Upper lobe of right lung (tissue), 1 donor: ENCODE measurements at regions not wholly inside any gene's neighbourhood (a gene's known extent, or its start where the extent isn't known, plus 50 kb on each side); places are given as distances from the start of the nearest gene placed in this dataset.

Experiments used
- ATAC-seq: fragments of 200-7000 bp; cut with Tn5 transposase; one replicate; pipeline ENCODE4 v1.9.1; 2020; ENCODE audit warnings: mild to moderate bottlenecking, moderate library complexity
- DNase-seq: peaks from one replicate; pipeline ENCODE4 v3.0.0-alpha.2; 2020
- H3K27ac ChIP-seq: fragments of 200-600 bp; one replicate; pipeline ENCODE4 v1.8.0; 2022
- H3K27me3 ChIP-seq: fragments of 200-600 bp; one replicate; pipeline ENCODE4 v1.8.0; 2022; ENCODE audit warnings: mild to moderate bottlenecking
- H3K36me3 ChIP-seq: fragments of 200-600 bp; one replicate; pipeline ENCODE4 v1.8.0; 2022
- H3K4me1 ChIP-seq: fragments of 200-600 bp; one replicate; pipeline ENCODE4 v1.8.0; 2022
- H3K4me3 ChIP-seq: fragments of 200-600 bp; one replicate; pipeline ENCODE4 v1.8.0; 2022; ENCODE audit warnings: mild to moderate bottlenecking
- H3K9me3 ChIP-seq: fragments of 200-600 bp; one replicate; pipeline ENCODE4 v1.8.0; 2022
- intact Hi-C: fragments of 100-400 bp; cut with DNase I; formaldehyde crosslinking; loops from one replicate; pipeline ENCODE4 v1.11.0; 2022
- TF ChIP-seq, protein P1 (sequence below): fragments of 200-600 bp; IDR thresholded peaks from one replicate; pipeline ENCODE4 v1.8.0; 2022; ENCODE audit warnings: antibody characterized with exemption
- donor health status: DM: no; HTN: yes; CAD: no; lungs with severe emphysema.

DNA sequence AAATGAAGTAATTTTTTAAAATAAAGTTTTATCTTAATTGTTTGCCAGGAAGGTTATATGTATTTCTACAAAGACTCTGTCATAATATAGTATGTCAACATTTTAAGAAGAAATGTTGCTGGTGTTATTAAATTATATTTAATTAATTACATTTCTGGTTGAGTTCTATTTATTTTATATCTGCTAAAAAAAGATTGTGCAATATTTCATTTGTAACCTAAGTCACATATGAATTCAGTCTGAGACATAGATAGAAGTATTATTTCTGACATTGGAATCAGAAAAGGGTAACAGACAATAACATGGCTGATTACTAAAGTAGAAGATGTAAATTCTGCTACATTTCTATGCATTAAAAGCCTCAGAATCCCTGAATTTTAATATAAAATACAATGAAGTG is 1985.1 kb downstream of the C4orf33 start:
- DNase-seq (no peak), ATAC-seq (no peak)
- H3K9me3 ChIP-seq = no peaks in the 10 kb centered on the region
- intact Hi-C loops = no loop called here
- H3K27ac ChIP-seq = no peak overlapping the region
- no peak overlapping the region for H3K4me3 ChIP-seq
- no peaks in the 10 kb centered on the region for H3K27me3 ChIP-seq
- no peaks in the 10 kb centered on the region for H3K4me1 ChIP-seq
- TF ChIP-seq, protein P1, sequence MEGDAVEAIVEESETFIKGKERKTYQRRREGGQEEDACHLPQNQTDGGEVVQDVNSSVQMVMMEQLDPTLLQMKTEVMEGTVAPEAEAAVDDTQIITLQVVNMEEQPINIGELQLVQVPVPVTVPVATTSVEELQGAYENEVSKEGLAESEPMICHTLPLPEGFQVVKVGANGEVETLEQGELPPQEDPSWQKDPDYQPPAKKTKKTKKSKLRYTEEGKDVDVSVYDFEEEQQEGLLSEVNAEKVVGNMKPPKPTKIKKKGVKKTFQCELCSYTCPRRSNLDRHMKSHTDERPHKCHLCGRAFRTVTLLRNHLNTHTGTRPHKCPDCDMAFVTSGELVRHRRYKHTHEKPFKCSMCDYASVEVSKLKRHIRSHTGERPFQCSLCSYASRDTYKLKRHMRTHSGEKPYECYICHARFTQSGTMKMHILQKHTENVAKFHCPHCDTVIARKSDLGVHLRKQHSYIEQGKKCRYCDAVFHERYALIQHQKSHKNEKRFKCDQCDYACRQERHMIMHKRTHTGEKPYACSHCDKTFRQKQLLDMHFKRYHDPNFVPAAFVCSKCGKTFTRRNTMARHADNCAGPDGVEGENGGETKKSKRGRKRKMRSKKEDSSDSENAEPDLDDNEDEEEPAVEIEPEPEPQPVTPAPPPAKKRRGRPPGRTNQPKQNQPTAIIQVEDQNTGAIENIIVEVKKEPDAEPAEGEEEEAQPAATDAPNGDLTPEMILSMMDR = no peak
- H3K36me3 ChIP-seq = no peaks in the 10 kb centered on the region

DNA sequence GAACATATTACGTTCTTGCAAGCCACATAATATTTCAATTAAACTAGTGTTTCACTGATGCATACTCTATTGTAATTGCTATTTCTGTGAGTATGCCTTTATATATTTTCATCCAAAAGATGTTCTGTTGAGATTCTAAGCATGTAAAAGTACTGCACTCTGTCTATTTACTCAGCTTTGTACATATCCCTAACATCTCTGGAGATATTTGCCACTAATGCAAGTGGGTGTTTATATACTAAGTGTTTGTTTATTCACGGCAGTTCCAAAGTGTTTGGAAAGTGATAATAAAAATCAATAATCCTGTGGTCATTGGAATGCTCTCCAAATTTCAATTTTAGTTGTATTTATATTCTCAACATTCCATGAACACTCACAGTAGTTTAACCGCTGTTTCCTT is 1989.0 kb downstream of the C4orf33 start:
- TF ChIP-seq, protein P1 = no peak
- ATAC-seq = no peak
- intact Hi-C loops = no loop called here
- H3K27ac ChIP-seq = no peak overlapping the region
- DNase-seq = no peak
- H3K4me1 ChIP-seq = no peaks in the 10 kb centered on the region
- H3K36me3 ChIP-seq = no peaks in the 10 kb centered on the region
- H3K27me3 ChIP-seq = no peaks in the 10 kb centered on the region
- H3K4me3 ChIP-seq = no peak overlapping the region
- no peaks in the 10 kb centered on the region for H3K9me3 ChIP-seq

DNA sequence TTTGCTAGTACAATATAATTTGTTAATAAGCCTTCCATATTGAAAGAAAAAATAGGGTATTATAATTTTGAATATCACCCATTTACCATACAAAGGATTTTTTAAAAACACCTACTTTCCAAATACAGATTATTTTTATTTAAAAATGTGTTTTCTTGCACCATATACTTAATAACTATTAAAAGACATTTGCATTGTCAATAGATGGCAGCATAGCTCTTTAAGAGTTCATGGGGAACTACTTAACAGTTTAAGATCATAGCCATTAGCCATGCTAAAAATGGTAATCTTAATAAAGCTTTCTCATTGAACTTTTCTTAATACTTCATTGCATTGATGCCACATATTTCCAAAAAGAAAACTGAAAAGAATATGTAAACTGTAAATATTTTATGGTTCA is 1995.9 kb downstream of the C4orf33 start:
- no peaks in the 10 kb centered on the region for H3K9me3 ChIP-seq
- no peak overlapping the region for H3K27ac ChIP-seq
- no peak overlapping the region for H3K4me3 ChIP-seq
- no peaks in the 10 kb centered on the region for H3K36me3 ChIP-seq
- ATAC-seq (no peak), DNase-seq (no peak)
- TF ChIP-seq, protein P1 = peak; percentile 33
- no peaks in the 10 kb centered on the region for H3K4me1 ChIP-seq
- intact Hi-C loops = no loop called here
- H3K27me3 ChIP-seq = no peaks in the 10 kb centered on the region

DNA sequence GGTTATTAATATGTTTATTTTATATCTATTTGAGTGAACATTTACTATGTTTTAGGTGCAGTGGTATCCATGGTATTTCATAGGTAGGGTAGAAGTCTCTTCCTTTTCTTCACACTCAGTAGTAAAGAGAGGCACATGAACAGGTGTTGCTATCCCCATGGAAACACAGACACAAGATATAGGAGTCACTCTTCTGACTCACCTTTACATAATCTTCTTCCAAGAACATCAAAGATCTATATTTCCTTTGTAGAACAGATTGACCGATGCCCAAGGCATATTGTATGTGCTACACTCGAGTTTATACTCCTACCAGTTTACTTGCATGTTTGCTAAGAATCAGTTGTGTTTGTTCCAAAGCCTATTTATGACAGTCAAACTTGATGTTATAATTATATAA is 1997.4 kb downstream of the C4orf33 start:
- ATAC-seq = no peak
- intact Hi-C loops = no loop called here

DNA sequence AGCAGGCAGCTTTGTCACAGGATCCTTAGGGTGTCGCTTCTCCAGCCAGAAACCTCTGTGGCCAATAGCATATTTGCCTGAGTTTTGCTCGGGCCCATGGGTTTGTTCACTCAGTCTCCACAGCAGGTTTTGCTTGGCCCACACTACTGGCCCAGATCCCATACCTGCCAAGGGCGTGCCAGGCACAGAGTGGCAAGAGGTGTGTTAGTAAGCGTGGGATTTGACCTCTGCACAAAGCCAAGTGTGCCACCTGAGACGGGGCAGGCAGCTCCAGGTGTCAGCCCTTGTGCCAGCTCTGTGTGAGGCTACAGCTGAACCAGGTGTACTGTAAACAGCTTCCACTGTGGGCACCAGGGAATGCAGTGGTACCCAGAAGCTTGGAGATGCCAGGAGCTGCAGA is 2003.0 kb downstream of the C4orf33 start:
- Histone ChIP-seq H3K4me1 (no peaks in the 10 kb centered on the region), H3K27ac (no peak overlapping the region), H3K9me3 (no peaks in the 10 kb centered on the region), H3K27me3 (no peaks in the 10 kb centered on the region), H3K4me3 (no peak overlapping the region), H3K36me3 (no peaks in the 10 kb centered on the region)
- intact Hi-C loops = no loop called here
- TF ChIP-seq, protein P1 = no peak
- peak; percentile 59 for ATAC-seq
- no peak for DNase-seq

More for the DNA sequence above, 1997.4 kb downstream of the C4orf33 start:
- Histone ChIP-seq H3K4me3 (no peak overlapping the region), H3K9me3 (no peaks in the 10 kb centered on the region), H3K36me3 (no peaks in the 10 kb centered on the region), H3K4me1 (no peaks in the 10 kb centered on the region), H3K27ac (no peak overlapping the region), H3K27me3 (no peaks in the 10 kb centered on the region)
- TF ChIP-seq, protein P1 = no peak
- no peak for DNase-seq

DNA sequence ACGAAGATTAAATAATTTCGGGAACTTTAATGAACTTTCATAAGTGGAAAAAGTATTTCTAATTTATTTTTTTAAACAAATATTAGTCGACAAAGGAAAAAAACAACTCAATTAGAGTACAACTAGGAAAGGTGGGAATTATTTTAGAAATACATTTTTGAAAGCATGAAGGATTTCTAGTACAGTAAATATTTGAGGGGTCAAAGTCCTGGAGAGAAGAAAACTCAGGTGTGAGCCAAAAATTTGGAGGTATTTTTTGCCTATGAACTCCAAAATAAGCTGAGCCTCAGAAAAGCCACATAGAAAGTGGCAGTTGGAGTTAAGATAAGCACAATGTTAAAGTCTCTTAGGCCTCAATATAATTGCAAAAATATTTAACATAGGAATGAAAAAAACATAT is 2017.3 kb downstream of the C4orf33 start:
- Histone ChIP-seq H3K36me3 (no peaks in the 10 kb centered on the region), H3K4me3 (no peak overlapping the region), H3K27me3 (no peaks in the 10 kb centered on the region), H3K4me1 (no peaks in the 10 kb centered on the region), H3K9me3 (no peaks in the 10 kb centered on the region), H3K27ac (no peak overlapping the region)
- TF ChIP-seq, protein P1 = no peak
- intact Hi-C loops = no loop called here
- ATAC-seq = no peak
- no peak for DNase-seq
